SHP77 treated with DMSO at 0.1 percent for 48 hours (cell line): ENCODE measurements at regions not wholly inside any gene's neighbourhood (a gene's known extent, or its start where the extent isn't known, plus 50 kb on each side); places are given as distances from the start of the nearest gene placed in this dataset.

Source experiments
- DNase-seq: peaks from one replicate; lab custom pipeline; 2025; lab: John Stamatoyannopoulos, UW

DNA sequence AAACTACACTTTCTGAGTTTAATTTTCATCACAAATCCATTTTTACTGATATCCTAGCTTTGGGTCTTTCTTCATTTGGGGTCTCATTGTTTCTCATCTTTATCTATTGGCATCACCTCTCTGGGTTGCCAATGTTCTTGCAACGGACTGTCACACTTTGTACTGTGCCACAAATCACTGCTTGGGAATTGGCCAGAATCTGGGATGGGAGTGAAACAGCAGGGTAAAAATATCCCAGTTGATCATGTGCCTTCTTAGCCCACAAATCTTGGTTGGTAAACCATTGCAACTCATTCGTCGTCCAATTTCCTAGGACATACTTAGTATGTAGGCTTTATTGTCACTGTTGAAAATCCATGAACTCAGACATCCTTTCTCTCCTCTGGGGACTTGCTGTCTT, 698.5 kb downstream of the OTOL1 start:
- no peak for DNase-seq

DNA sequence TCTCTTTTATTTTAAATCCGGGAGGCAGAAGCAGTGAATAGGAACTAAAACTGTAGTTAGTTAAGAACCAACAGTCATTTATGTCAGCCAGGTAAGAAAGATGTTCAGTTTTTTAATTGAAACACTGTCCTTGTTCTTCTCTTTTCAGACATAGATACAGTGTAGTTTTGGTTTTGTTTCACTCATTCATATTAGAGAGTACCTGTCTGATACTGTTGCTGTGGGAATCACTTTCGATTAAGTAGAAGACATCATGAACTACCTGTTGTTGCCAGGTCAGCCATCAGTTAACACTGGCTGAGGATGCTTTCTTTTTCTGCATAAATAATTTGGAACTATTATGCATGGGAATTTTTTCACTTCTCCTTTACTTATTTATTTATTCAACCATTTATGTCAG, 700.4 kb downstream of the OTOL1 start:
- DNase-seq, result no peak

DNA sequence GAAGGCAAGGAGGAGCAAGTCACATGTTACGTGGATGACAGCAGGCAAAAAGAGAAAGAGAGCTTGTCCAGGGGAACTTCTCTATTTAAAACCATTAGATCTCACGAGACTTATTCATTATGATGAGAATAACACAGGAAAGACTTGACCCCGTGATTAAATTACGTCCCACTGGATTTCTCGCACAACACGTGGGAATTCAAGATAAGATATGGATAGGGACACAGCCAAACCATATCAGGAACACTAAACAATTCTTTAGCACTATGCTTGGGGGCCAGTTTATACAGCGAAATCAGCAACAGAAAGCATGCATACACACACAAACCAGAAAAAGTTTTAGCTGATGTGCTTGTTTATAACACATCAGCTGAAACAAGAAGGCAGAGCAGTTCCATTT, 704.2 kb downstream of the OTOL1 start:
- no peak for DNase-seq

DNA sequence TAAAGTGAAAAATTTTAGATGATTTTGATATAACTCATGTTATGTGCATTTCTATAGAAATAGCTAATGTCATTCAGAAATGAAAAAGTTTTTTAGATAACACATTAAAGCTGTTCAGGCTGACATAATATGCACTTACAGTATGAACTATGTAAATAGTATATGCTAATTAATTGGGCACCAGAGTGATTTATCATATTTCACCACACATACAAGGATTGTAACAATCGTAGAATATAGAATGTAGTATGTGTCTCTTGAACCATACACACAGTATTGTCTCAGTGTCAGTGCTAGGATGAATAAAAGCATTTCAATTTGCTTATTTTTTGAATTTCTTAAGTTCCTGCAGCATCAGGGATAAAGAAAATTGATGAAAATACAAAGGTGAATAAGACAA, 710.0 kb downstream of the OTOL1 start:
- DNase-seq, result no peak

DNA sequence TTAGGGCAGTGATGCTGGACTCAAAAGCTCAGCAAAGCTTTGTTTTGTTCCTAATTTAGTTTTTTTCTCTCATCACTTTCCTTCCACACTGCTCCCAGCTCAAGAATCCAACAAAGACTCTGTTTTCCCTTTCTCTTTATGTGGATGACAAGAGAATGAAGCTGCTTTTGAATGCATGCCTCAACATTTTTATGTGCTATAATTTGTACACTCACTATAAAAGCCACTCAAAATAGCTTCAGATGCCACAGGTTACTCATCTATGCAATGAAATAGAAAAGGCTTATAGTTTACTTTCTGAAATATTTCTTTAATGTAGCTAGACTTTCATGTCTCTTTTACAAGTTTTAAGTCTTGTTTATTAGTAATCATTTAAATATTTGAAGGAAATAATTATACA, 714.9 kb downstream of the OTOL1 start:
- DNase-seq, result no peak

DNA sequence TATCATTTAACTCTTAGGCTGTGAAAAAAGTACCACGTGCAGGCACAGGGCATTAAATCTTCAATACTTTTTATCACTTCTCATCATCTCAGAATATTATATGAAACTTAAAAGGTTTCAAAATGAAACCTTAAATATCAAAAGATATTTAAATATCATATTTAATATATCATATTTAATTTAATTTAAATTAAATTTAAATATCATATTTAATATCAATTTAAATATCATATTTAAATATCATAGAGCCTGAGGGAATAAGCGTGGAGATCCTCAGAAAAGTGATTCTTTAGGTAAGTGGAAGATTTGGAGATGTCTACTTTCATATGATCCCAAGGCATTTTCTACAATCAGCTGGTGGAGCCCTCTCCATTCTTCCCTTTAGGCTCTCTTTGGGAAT, 716.6 kb downstream of the OTOL1 start:
- no peak for DNase-seq

DNA sequence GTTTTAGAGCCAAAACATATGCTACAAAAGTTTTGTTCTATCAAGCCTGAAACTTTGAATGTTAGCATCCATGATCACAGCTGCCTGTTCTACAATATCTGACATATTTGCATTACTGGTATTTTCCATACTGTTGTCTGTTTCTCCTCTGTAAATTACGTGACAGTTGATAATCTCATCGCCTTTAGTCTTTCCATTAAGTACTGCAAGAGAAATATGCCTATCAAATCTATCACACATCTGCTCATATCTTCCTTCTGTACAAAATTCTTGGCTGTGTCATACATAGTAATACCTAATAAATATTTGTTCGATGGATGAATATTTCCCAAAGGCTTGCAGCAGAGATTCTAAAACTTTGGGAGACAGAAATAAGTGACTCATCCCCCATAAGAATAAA, 717.3 kb downstream of the OTOL1 start:
- no peak for DNase-seq

DNA sequence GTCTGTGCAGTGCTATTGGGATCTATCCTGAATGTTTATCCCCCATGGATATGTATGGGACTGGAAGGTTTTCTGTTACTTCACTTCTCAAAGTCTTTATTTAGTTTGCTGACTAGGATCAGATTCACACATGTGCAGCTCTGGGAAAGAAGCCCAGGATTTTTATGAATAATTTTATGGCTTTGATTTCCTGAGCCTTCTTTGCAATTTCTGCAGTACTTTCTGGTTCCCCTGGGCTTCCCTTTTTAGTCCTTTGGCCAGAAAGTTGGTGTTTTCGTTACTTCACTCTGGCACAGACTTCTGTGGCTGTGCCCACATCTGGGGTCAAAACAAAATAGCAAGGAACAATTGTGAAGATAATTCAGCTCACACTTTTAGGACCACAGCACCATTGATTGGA, 721.0 kb downstream of the OTOL1 start:
- DNase-seq, result no peak

DNA sequence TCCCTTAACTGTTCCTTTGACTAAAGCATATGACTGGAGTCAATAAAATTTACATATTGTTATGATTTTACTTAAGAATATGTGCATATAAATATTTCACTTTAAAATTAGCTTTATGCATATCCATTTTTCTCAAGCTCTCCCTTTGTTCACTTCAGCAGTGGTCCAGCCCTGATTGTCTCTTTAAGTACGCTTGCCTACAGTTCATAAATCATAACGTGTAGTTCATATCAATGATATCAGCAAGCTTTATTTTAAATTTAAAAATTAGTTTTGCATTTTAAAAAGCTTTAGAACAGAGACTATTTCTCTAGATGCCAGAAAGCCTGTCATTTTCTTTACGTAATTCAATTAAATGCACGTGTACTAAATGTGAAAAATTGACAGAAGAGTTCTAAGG, 721.9 kb downstream of the OTOL1 start:
- no peak for DNase-seq

DNA sequence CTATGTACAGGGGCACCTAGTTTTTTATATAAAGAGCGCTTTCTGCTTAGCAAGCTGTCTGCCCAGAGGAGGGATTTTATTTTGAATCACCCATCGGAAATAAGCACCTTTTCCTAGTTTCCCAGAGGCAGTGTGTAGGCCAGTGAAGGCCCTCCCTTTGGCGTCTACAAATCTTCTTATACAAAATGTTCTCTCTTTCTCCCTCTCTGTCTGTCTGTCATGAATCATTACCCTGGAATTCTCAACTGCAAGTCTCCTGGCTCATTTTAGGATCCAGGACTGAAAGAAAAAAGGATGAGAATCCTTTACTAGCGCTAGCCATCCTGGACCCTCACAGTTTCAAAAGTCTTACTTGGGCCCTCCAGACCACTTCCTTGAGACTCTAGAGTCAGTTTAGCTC, 728.1 kb downstream of the OTOL1 start:
- DNase-seq, result no peak

DNA sequence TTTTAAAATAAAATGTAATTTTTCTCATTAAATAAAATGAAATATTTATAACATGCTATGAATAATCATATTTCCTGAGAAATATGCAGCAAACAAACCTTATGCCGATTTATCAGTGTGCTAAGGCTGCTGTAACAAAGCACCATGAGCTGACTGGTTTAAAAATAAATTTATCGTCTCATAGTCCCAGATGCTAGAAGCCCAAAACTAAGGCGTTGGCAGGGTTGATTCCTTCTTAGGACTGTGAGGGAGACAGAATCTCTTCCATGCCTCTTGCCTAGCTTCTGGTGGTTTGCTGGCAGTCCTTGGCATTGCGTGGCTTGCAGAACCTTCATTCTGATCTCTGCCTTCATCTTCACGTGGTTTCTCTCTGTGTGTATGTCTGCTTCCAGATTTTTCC, 740.3 kb downstream of the OTOL1 start:
- no peak for DNase-seq

DNA sequence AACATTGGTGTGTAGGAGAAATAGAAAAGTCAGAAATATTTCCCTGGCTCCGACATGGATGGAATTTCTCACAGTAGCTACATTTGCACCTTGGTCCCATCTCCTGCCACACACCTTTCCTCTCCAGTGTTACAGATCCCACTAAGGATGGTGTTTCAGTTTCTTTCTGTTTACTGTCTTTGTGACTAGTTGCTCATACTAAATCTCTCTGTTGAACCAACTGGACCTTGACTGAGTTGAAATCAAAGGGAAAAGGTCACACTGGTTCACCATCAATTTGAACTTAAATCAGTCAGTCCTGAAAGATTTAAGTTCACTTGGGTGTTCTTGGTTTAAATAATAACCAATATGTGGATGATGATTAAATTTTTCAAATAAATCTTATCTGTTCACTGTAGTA, 754.2 kb downstream of the OTOL1 start:
- DNase-seq, result no peak

DNA sequence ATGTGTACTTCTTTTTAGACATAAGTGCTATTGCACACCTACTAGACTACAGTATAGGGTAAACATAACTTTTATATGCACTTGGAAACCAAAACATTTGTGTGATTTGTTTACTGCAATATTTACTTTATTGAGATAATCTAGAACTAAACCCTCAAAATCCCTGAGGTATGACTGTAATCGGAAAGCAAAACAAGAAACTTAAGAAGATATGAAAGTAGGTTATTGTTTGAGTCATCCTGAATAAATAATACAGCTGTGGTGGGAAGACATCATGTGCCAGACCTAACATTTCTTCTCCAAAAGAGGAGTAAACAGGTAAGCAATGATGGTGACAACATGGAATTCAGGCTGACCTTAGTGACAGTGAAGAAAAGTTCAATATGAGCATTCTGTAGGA, 765.5 kb downstream of the OTOL1 start:
- DNase-seq, result no peak

DNA sequence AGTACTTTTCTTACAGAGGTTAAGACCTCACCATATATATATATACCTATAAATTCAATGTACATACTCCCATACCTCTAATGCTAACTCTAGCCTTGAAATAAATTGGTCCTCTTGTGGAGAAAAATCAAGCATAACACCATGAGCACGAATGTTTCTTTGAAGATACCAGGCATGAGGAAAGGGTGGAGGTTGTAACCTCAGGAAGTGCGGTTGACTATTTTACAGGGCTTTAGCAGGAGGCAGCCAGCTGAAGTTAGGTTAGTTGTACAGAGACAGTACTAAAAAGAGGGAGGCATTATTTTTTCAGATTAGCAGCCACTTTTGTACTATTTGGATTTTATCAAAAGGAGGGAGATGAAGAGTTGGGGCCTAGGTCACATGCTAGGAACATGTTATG, 767.0 kb downstream of the OTOL1 start:
- DNase-seq, result no peak

DNA sequence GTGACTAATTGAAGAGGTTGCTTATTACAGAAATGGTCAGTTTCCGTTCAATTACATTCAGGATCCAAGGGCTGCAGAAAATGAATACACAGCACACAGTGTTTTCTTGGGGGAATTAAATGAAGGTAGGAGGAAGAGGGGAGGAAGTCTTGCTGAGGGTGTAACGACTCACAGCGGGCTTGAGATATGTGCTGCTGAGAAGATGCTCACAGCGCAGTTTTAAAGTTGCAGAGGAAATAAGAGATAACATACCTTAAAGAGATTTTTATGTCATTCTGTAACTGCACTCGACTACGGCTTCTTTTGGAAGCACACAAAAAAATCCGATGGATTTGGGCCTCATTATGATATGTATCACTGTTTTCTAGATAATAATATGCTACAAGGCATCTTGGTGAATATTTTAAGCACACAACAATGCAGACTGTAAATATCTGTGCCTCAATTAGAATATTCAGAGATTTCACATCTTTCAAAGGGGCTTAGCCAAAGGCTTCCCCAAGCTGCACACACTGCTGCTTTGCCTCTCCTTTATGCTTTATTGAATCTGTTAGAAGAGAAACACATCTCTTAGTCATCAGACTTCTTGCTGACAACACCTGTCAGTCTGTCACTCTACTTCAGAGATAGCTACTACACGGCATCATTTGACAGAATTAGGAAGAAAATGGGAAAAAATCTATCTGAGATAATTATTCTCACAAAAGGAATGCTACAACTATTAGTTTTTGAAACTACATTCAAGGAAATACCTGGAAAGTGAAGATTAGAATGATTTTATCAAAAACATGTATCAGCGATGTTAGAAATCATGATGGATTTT, 773.2 kb downstream of the OTOL1 start:
- peak; percentile 1 for DNase-seq

DNA sequence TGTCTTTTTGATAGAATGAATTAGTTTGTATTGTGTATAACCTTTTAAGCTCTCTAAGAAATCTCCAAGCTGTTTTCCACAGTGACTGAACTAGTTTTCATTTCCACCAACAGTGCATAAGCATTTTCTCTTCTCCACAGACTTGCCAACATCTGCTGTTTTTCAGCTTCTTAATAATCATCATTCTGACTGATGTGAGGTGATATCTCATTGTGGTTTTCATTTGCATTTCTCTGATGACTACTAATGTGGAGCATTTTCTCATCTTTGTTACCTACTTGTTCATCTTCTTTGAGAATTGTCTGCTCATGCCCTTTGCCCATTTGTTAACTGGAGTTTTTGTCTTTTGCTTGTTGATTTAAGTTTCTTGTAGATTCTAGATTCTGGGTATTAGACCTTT, 777.5 kb downstream of the OTOL1 start:
- DNase-seq, result no peak

DNA sequence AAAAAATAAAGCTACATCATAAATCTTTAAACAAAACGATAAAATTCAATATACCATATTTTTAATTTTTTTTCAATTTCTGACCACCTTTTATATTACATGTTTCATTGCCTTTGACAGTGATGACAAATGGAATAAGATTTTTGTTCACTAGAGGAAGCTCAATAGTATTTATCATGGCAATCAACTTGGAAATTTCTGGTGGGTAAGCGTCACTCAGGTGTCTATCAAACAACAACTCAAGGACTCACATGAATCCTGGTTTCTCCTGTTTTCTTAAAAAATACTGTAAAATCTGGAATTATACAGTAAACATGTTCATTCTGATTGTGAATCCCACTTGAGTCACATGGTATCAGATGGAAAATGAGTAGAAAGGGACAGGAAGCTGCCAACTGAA, 782.2 kb downstream of the OTOL1 start:
- no peak for DNase-seq

DNA sequence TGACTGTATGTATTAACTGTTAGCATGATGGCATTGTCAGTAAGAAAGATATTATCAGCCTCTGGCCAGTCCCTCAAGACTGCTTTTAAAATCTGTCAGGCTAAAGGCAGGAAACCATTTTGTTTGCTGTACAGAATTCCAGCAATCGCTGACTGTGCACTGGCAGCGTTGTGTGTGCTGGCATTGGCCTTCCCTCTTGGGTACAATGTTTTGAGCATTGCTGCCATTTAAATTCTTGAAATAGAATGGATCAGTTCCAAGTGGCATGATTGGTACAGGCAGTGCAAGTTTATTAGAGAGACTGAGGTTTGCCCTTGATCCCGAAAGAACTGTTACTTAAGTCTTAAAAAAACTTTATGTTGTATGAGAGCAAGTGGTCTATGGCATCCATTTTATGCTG, 788.7 kb downstream of the OTOL1 start:
- DNase-seq, result no peak

DNA sequence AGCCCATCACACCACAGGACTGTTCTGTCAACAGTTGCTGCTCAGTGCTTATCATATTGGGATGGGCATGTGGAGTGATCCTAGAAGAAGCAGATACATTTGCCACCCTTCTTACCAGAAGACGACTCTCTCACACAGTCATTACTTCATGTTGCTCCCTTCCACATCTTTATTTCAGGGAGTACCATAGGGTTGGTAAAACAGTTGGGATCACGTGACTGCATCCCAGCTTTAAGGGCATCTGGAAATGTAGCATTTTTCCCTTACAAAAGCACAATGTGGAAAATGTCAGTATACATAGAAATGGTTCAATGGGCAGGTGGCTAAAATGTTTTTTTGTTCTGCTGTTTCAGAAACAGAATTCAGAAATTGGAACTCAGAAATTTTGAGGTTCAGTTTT, 791.0 kb downstream of the OTOL1 start:
- no peak for DNase-seq

DNA sequence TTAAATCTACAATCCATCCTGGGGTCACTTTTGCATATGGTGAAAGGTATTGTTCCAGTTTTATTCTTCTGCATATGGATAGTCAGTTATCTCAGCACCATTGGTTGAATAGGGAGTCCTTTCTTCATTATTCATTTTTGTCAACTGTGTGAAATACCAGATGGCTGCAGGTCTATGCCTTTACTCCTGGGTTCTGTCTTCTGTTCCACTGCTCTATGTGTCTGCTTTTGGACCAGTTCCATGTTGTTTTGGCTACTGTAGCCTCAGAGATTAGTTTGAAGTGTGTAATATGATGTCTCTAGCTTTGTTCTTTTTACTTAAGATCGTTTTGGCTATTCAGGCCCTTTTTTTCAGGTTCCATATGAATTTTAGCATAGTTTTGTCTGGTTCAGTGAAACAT, 795.8 kb downstream of the OTOL1 start:
- no peak for DNase-seq

DNA sequence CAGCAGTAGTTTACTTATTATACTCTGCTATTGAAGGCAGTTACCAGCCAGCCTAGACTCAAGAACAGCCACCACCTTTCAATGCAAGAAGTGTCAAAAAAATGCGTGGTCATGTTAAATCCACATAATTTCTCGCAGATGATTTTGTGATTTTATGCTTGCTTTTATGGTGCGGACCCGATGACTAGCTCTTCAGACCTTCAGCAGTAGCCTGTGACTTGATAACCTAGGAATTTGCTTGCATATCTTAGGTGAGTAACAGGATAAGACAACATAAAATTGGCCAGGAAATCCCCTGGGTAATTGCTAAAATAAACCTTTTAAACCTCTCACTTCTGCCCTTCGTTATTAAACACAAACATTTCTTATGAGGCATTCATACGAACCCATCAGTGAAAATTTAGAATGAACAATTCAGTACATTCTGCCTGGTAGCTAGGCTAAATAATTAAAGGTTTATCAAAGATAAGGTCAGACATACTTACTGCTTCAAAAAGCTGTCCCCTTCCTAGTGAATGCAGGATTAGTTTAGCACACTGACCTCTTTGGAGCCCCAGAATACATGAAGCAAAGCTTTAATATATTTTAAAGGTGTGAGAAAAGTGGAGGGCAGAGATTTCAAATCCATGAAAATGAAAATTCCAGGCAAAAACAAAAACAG, 798.8 kb downstream of the OTOL1 start:
- DNase-seq, result no peak

DNA sequence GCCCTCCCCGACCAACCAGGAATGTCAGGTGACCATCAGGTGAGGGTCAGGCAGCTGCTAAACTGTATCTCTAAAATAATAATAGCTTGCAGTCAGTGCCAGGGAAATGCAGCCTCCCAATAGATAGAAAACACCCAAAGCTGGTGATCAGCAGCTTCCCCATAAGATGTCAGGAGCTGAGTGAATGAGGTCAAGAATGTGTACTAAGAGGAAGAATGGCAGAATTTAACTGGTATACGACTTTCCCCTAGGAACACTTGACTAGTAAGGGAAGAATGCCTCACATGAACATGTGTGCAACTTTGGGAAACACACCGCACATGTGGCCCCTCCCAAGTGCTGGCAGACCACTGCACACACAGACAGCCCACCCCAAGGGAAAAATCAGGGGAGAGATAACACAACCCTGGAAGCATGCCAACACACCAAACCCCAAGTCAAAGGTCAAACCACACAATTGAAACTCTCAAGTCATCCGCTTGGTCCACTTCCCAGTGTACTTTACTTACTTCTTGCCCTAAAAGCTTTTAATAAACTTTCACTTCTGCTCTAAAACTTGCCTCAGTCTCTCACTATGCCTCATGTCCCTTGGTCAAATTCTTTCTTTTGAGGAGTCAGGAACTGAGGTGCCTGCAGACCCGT, 806.5 kb downstream of the OTOL1 start:
- no peak for DNase-seq

DNA sequence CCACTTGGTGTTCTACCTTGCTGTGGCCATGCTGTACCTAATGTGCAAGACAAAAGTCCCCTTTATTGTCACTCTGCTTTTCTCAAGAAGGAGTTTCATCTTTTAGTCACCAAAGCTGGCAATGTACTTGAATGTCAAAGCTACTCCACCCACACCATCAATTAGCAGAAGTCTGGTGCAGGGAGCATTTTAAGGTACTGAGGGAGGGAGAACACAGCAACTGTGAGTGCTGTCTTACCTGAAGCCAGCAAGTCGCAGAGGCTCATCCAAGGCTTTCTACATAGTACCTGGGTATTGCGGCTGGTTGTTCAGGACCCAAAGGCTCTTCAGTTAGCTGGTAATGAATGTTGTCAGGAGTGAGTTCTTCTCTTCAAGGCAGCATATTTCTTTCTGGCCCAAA, 820.4 kb downstream of the OTOL1 start:
- no peak for DNase-seq

DNA sequence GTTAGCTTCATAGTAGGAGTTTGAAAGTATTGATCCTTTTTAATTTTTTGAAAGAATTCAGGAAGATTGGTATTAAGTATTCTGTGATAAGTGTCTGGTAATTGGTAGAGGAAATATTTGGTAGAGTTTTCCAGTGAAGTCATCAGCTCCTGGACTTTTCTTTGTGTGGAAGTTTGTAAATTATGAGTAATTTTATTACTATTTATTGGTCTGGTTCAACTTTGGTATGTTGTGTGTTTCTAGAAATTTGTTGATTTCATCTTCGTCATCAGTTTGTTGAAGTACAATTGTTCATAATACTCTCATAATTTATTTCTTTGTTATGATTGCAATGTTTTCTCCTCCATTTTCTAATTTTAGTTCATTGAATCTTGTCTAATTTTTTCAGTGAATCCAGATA, 832.0 kb downstream of the OTOL1 start:
- DNase-seq, result no peak
